ENCODE measurements at regions not wholly inside any gene's neighbourhood (a gene's known extent, or its start where the extent isn't known, plus 50 kb on each side); places are given as distances from the start of the nearest gene placed in this dataset.

- Mint-ChIP-seq H3K4me1 (no peaks in the 10 kb centered on the region), H3K27me3 (no peaks in the 10 kb centered on the region), H3K36me3 (no peaks in the 10 kb centered on the region), H3K27ac (no peak overlapping the region), H3K4me3 (no peak overlapping the region), H3K9me3 (no peaks in the 10 kb centered on the region)
- ATAC-seq (ENCODE audit: low read depth) (no peak), DNase-seq (ENCODE audit: low spot score in 2 of 2) (no peak)
Observed at GRCh38 chr2:145728511-145728910, 1208.6 kb upstream of the ZEB2 start.

- no peaks in the 10 kb centered on the region for H3K36me3 Mint-ChIP-seq
- ATAC-seq (ENCODE audit: low read depth) (no peak), DNase-seq (ENCODE audit: low spot score in 2 of 2) (no peak)
- H3K27ac Mint-ChIP-seq: no peak overlapping the region
- no peaks in the 10 kb centered on the region for H3K9me3 Mint-ChIP-seq
- no peaks in the 10 kb centered on the region for H3K4me1 Mint-ChIP-seq
- H3K4me3 Mint-ChIP-seq: no peak overlapping the region
- no peaks in the 10 kb centered on the region for H3K27me3 Mint-ChIP-seq
Observed at GRCh38 chr2:145725876-145726275, 1206.0 kb upstream of the ZEB2 start.

- H3K4me3 Mint-ChIP-seq: no peak overlapping the region
- no peak for ATAC-seq (ENCODE audit: low read depth)
- no peaks in the 10 kb centered on the region for H3K36me3 Mint-ChIP-seq
- no peak for DNase-seq (ENCODE audit: low spot score in 2 of 2)
- no peaks in the 10 kb centered on the region for H3K4me1 Mint-ChIP-seq
- H3K9me3 Mint-ChIP-seq: no peaks in the 10 kb centered on the region
- no peaks in the 10 kb centered on the region for H3K27me3 Mint-ChIP-seq
- no peak overlapping the region for H3K27ac Mint-ChIP-seq
Observed at GRCh38 chr2:145724311-145724898, 1204.5 kb upstream of the ZEB2 start.

GRCh38 chr2:145723872-145724271 lies 1204.0 kb upstream of the ZEB2 start:
- DNase-seq (ENCODE audit: low spot score in 2 of 2): no peak
- H3K9me3 Mint-ChIP-seq: no peaks in the 10 kb centered on the region
- no peaks in the 10 kb centered on the region for H3K36me3 Mint-ChIP-seq
- no peak for ATAC-seq (ENCODE audit: low read depth)
- no peaks in the 10 kb centered on the region for H3K4me1 Mint-ChIP-seq
- no peaks in the 10 kb centered on the region for H3K27me3 Mint-ChIP-seq
- no peak overlapping the region for H3K27ac Mint-ChIP-seq
- H3K4me3 Mint-ChIP-seq: no peak overlapping the region

GRCh38 chr2:145721681-145722080 lies 1201.8 kb upstream of the ZEB2 start:
- Mint-ChIP-seq H3K4me1 (no peaks in the 10 kb centered on the region), H3K9me3 (no peaks in the 10 kb centered on the region), H3K36me3 (no peaks in the 10 kb centered on the region), H3K27ac (no peak overlapping the region), H3K27me3 (no peaks in the 10 kb centered on the region), H3K4me3 (no peak overlapping the region)
- ATAC-seq (ENCODE audit: low read depth) (no peak), DNase-seq (ENCODE audit: low spot score in 2 of 2) (no peak)

- Mint-ChIP-seq H3K4me3 (no peak overlapping the region), H3K9me3 (peaks cover 6% of the 10 kb centered on the region), H3K36me3 (peaks cover 3% of the 10 kb centered on the region), H3K4me1 (no peaks in the 10 kb centered on the region), H3K27me3 (no peaks in the 10 kb centered on the region), H3K27ac (no peak overlapping the region)
- ATAC-seq (ENCODE audit: low read depth) (no peak), DNase-seq (ENCODE audit: low spot score in 2 of 2) (no peak)
Observed at GRCh38 chr2:145715601-145716000, 1195.7 kb upstream of the ZEB2 start.

- Mint-ChIP-seq H3K9me3 (peaks cover 8% of the 10 kb centered on the region), H3K27ac (no peak overlapping the region), H3K4me1 (no peaks in the 10 kb centered on the region), H3K27me3 (no peaks in the 10 kb centered on the region), H3K36me3 (peaks cover 7% of the 10 kb centered on the region), H3K4me3 (no peak overlapping the region)
- DNase-seq (ENCODE audit: low spot score in 2 of 2) (no peak), ATAC-seq (ENCODE audit: low read depth) (no peak)
Observed at GRCh38 chr2:145710303-145710702, 1190.4 kb upstream of the ZEB2 start.

- Mint-ChIP-seq H3K27me3 (no peaks in the 10 kb centered on the region), H3K27ac (no peak overlapping the region), H3K4me3 (no peak overlapping the region), H3K36me3 (peaks cover 4% of the 10 kb centered on the region), H3K4me1 (no peaks in the 10 kb centered on the region), H3K9me3 (peaks cover 6% of the 10 kb centered on the region)
- DNase-seq (ENCODE audit: low spot score in 2 of 2) (no peak), ATAC-seq (ENCODE audit: low read depth) (no peak)
Observed at GRCh38 chr2:145702305-145702704, 1182.4 kb upstream of the ZEB2 start.

GRCh38 chr2:145692971-145693478 lies 1173.1 kb upstream of the ZEB2 start:
- peak overlapping the region; percentile 41 for H3K27ac Mint-ChIP-seq
- no peaks in the 10 kb centered on the region for H3K27me3 Mint-ChIP-seq
- no peaks in the 10 kb centered on the region for H3K36me3 Mint-ChIP-seq
- ATAC-seq (ENCODE audit: low read depth) (peak; percentile 77), DNase-seq (ENCODE audit: low spot score in 2 of 2) (no peak)
- peak overlapping the region; percentile 17 for H3K4me3 Mint-ChIP-seq
- peaks cover 11% of the 10 kb centered on the region for H3K4me1 Mint-ChIP-seq
- H3K9me3 Mint-ChIP-seq: no peaks in the 10 kb centered on the region

- peaks cover 22% of the 10 kb centered on the region for H3K4me1 Mint-ChIP-seq
- no peaks in the 10 kb centered on the region for H3K9me3 Mint-ChIP-seq
- no peak overlapping the region for H3K4me3 Mint-ChIP-seq
- H3K27me3 Mint-ChIP-seq: no peaks in the 10 kb centered on the region
- no peak overlapping the region for H3K27ac Mint-ChIP-seq
- H3K36me3 Mint-ChIP-seq: no peaks in the 10 kb centered on the region
- no peak for DNase-seq (ENCODE audit: low spot score in 2 of 2)
- peak; percentile 21 for ATAC-seq (ENCODE audit: low read depth)
Observed at GRCh38 chr2:145691659-145692058, 1171.7 kb upstream of the ZEB2 start.

- H3K36me3 Mint-ChIP-seq: no peaks in the 10 kb centered on the region
- H3K27me3 Mint-ChIP-seq: no peaks in the 10 kb centered on the region
- H3K4me1 Mint-ChIP-seq: peaks cover 22% of the 10 kb centered on the region
- no peak for DNase-seq (ENCODE audit: low spot score in 2 of 2)
- H3K4me3 Mint-ChIP-seq: no peak overlapping the region
- H3K9me3 Mint-ChIP-seq: no peaks in the 10 kb centered on the region
- no peak for ATAC-seq (ENCODE audit: low read depth)
- no peak overlapping the region for H3K27ac Mint-ChIP-seq
Observed at GRCh38 chr2:145690183-145690778, 1170.4 kb upstream of the ZEB2 start.

- DNase-seq (ENCODE audit: low spot score in 2 of 2) (no peak), ATAC-seq (ENCODE audit: low read depth) (no peak)
- Mint-ChIP-seq H3K9me3 (no peaks in the 10 kb centered on the region), H3K36me3 (no peaks in the 10 kb centered on the region), H3K27me3 (no peaks in the 10 kb centered on the region), H3K27ac (no peak overlapping the region), H3K4me1 (peaks cover 18% of the 10 kb centered on the region), H3K4me3 (no peak overlapping the region)
Observed at GRCh38 chr2:145689277-145689676, 1169.4 kb upstream of the ZEB2 start.

- Mint-ChIP-seq H3K27ac (peak overlapping the region; percentile 40), H3K4me3 (peak overlapping the region; percentile 65), H3K9me3 (no peaks in the 10 kb centered on the region), H3K27me3 (no peaks in the 10 kb centered on the region), H3K36me3 (no peaks in the 10 kb centered on the region), H3K4me1 (peaks cover 14% of the 10 kb centered on the region)
- no peak for DNase-seq (ENCODE audit: low spot score in 2 of 2)
- ATAC-seq (ENCODE audit: low read depth): no peak
Observed at GRCh38 chr2:145688156-145688555, 1168.2 kb upstream of the ZEB2 start.

GRCh38 chr2:145687442-145688134 lies 1167.7 kb upstream of the ZEB2 start:
- no peaks in the 10 kb centered on the region for H3K27me3 Mint-ChIP-seq
- peaks cover 13% of the 10 kb centered on the region for H3K4me1 Mint-ChIP-seq
- peak overlapping the region; percentile 65 for H3K4me3 Mint-ChIP-seq
- no peaks in the 10 kb centered on the region for H3K9me3 Mint-ChIP-seq
- DNase-seq (ENCODE audit: low spot score in 2 of 2) (no peak), ATAC-seq (ENCODE audit: low read depth) (peak; percentile 56)
- H3K27ac Mint-ChIP-seq: peak overlapping the region; percentile 40
- H3K36me3 Mint-ChIP-seq: no peaks in the 10 kb centered on the region

Data from memory B cell (primary cell).